Hematopoietic multipotent progenitor cell treated with erythropoietin and hydrocortisone succinate and interleukin-3 and kit ligand, for 6 days (in vitro differentiated cells): ENCODE measurements at regions not wholly inside any gene's neighbourhood (a gene's known extent, or its start where the extent isn't known, plus 50 kb on each side); places are given as distances from the start of the nearest gene placed in this dataset.

ENCODE experiments used
- DNase-seq: peaks from one replicate; pipeline ENCODE4 v3.0.0-alpha.2; 2015

DNA sequence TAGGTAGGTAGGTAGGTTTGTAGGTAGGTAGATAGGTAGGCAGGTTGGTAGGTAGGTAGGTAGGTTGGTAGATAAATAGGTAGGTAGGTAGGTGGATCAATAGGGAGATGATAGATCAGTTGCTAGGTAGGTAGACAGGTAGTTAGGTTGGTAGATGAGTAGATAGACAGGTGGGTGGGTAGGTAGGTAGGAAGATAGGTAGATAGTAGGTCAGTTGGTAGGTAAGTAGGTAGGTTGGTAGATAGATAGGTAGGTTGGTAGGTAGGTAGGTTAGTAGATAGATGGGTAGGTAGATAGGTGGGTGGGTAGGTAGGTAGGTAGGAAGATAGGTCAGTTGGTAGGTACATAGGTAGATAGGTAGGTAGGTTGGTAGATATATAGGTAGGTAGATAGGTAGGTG lies 72.0 kb upstream of the PDE10A start:
- no peak for DNase-seq

DNA sequence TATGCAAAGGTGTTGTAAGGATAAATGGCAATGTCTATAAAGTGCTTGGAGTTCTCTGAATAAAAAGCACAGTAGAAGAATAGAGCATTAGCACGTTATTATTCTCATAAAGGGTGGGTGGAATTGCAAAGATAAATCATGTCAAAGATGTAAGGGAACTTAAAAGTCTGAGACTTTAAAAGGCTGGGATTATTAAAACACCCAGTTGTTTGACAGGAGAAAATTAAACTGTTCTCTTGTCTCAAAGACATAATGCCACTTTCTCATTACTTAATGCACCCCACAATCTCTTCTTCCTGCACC lies 70.4 kb upstream of the PDE10A start:
- DNase-seq, result no peak

DNA sequence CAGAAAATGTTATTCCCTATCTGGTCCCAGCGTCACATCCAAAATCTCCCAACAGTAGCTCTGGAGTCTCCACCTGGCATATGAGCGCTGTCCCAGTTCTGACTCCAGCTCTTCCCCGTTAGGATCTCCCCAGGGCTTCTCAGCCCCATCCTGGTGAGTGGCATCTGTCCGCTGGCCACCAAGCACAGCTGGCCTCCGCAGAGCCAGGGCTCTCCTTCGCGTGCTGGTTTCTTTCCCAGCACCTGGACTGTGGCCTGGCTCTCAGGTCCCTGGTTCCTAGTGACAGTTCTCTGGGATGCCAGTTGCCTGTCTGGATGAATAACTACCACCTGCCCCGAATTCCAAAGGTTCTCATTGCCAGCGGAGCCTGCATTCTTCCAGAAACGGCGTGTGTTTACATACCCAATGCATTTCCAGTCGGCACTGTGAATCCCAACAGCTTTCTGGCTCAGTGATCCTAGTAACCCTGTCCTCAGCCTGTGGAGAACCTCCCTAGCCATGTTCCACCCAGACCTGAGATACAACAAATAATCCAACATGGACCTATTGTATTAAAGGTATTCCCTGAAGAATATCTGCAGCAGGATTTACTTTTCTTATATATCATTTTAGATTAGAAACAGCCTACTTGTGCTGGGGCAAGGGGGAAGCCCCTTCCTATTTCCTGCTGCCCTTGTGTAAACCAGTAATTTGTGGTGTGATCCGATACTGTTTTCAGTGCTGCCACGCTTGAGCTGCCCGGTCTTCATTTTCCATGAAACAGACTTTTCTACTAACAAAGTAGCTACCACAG lies 69.9 kb upstream of the PDE10A start:
- DNase-seq, result no peak

DNA sequence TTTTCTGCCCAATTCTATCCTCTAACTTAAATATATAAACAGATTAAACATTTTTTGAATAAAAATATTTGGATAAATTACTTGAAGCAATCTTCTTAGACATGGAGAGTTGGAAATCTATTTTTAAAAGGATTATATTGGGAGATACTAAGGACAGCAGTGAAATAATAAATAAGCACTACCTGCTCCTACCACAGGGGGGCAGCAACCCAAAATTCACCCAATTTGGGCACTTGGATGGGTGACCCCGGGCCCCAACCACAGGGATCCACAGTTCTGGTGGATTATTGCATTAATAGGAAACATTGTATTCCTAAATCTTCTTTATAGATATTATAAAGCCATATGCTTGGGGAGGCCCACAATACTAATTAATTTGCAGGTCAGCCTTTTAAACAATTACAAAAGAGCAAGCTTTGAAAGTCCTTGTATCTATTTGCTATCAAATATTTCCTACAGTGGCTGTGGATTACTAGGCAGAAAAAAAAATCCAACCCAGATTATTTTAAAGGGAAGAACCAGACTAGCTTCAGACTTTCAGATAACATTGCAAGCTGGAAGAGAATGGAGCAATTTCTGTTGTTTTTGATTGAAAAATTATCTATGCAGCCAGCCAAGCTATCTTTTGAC lies 66.4 kb upstream of the PDE10A start:
- DNase-seq, result peak; percentile 47

DNA sequence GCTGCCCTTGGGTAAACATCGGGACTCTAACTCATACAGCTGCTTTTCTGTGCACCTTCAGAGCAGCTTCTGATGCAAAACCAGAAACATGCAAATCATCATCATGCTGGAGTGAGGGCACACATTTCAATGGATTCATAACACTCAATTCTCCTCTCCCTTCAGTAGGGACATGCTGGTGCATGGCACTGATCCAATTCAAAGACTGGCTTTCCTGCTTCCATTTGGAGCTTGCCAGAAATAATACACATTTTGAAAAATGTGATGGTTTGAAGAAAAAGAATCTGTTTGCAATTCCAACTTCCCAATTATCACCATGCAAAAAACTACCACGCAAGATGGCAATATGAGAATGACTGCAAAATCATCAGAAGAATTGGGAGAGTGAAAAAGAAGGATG lies 65.2 kb upstream of the PDE10A start:
- no peak for DNase-seq

DNA sequence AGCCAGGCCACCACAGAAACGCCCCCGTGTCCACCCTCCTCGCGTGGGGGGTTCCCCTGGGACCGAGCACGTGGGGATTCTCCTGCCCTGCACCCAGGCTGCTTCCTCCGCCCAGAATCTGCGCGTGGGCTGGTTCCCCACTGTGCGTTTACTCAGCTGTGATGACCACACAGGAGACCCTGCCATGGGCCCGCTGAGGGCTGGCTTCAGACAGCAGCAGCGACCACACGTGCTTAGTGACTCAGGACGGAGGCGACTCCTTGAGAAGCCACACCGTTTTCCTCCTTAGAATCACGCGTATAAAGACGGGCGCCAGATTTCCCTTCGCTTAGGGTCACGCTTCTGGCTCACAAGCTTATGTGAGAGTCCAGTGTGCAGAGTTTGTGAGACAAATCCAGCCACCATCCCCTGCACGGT lies 63.9 kb upstream of the PDE10A start:
- no peak for DNase-seq

DNA sequence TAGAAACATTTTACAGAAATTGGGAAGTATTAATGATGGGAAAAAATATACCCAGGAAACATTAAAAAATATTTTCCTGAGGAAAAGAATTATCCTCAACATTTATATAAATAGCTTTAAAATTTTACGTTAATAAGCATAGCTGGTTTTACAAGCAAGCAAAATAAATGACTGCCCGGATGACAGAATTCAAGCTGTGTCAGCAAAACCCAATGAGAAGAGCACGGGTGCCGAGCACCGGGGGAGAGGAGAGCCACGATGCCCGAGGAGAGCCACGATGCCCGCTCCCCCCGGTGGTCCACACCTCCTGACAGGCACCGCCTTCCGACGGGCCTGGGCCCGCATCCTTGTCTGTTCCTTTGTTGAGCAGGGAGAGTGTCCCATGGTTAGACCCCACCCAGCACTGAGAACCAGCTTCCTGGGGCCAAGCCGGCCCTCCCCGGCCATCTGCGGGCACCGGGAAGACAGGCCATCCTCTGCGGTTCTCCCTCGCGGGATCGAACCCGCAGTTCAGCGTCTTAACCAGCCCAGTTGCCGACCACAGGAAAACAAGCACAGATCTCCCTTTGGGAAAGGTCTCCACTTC lies 63.3 kb upstream of the PDE10A start:
- no peak for DNase-seq

DNA sequence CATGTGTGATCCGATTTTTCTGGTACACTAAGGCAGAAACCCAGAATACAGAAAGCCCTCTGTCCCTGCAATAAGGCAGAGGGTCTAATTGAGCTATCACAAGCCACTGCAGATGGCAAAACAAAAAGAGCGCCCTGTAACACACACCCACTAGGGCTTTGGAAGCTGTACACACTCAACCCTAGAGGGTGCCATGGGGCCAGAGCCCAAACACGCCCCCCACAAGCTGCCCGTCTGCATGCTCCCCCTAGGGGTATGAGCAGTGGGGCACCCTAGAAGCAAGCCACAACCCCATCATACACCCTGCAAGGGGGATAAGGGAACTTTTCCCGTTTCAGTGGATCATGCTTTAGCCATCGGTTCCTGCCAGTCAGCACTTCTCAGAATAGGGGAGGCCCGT lies 62.2 kb upstream of the PDE10A start:
- DNase-seq, result peak; percentile 5

- no peak for DNase-seq
These were observed 60.3 kb upstream of the PDE10A start for GRCh38 chr6:165723326-165723725.

DNA sequence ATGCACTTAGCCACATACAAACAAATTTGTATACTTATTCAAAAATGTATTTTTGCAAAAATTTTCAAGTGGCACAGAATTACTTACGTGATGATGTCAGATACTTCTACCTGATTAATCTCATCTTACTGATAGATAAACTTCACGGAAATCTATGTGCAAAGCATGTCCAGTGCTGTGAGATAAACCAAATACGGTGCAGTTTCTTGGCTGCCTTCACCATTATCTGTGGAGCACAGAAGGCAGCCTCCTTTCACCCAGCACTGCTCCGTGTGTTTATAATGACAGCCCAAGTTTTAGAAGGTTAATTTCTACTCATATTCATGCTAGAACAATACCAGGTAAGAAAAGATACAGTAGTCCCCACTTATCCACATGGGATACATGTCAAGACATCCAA lies 59.0 kb upstream of the PDE10A start:
- no peak for DNase-seq

GRCh38 chr6:165721356-165721755 lies 58.3 kb upstream of the PDE10A start:
- no peak for DNase-seq

GRCh38 chr6:165718491-165718891 lies 55.5 kb upstream of the PDE10A start:
- no peak for DNase-seq

DNA sequence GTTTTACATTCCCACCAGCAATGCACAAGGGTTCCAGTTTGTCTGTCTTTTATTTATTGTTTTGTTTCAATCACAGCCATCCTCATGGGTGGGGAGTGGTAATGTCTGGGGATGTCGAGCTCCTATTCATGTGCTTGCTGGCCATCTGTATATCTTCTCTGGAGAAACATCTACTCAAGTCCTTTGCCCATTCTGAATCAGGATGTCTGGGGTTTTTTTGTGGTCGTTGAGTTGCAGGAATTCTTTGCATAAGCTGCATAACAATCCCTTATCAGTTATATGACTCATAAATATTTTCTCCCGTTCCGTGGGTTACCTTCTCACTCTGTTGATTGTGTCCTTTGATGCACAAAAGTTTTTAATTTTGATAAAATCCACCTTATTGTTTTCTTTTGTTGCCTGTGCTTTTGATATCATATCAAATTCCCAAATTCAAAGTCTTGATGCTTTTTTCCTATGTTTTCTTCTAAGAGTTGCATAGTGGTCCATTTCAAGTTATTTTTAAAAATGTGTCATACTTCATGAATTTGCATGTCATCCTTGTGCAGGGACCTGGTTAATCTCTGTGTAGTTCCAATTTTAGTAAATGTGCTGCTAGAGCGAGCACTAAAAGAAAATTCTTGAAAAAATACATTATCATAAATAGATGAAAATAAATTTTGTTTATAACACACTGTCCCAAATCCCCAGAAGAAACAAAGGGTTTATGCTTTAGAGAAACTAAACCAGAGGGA lies 54.9 kb upstream of the PDE10A start:
- DNase-seq, result no peak

DNA sequence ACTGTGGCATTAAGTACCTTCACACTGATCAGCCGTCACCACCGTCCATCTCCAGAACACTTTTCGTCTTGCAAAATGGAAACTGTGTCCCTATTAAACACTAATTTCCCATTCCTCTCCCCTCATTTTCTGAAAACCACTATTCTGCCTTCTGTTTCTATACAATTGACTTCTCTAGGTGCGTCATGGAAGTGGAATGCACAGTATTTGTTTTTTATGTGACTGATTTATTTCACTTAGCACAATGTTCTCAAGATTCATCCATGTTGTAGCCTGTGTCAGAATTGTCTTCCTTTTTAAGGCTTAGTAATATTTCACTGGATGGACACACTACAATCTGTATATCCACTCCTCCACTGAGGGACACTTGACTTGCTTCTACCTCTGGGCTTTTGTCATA lies 53.8 kb upstream of the PDE10A start:
- DNase-seq, result no peak

DNA sequence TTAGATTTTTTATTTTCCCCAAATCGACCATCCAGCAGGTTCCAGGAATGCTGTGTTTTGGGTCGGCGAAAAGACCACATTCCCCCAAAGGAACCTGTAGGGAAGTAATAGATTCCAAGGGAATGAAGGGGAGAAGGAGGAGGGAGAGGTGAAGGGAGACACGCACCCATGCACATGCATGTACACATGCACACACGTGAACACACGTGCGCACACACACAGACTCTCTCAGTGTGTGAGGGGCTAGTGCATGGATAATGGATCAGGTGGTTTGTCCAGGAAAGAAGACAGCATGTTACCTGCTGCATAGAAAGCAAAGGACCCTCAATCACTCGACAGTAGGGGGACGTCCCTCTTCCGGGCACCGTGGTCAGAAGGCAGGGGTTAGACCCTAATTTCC lies 52.4 kb upstream of the PDE10A start:
- DNase-seq, result no peak

DNA sequence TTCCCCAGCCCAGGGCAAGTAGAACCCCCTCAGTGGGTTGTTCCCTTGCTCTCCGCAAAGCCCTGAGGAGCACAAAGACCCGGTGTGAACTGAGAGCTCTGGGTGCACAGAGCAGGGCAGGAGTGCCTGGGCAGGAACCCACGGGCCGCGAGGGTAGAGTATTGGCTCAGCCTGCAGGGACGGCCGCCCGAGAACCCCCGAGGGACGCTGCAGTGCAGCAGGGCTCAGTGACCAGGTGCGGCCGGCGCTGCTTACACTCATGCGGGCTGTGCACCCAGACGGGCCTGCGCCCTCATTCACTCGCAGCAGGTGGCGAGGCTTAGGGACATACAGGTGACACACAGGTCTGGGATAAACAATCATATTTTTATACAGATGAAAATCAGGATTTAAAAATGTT lies 51.9 kb upstream of the PDE10A start:
- no peak for DNase-seq

DNA sequence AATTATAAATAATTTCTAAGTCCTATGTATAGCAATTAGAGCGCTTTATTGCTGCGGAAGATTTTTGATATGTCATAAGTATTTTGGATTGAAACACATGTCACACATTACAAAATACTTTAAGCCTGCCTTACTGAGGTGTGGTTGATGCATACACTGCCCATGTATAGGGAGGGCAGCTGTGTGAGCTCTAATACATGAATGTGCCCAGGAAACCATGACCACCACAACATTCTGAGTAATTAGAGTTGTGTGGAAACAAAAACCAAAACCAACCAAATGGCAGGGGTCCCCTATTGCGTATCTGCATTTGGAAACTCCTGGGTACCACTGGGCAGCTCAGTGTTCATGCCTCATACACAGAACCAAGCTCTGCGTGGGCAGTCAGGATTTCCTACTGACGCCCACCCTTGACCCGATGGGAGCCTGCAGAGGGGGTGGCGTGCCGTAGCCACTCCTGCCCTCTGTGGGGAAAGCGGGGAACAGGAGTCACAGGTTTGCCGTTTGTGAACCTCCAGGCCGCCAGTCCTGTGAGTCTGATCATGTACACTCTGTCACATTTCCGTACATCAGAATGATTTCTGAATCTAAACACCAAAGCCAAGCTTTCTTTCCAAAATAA lies 50.9 kb upstream of the PDE10A start:
- DNase-seq, result no peak
